ENCODE measurements at regions not wholly inside any gene's neighbourhood (a gene's known extent, or its start where the extent isn't known, plus 50 kb on each side); places are given as distances from the start of the nearest gene placed in this dataset.
"Not testable (repeated sequence)": the region's sequence is repeated elsewhere in the genome, so short reads cannot be mapped to it uniquely, and the experiment has no call there.

DNA sequence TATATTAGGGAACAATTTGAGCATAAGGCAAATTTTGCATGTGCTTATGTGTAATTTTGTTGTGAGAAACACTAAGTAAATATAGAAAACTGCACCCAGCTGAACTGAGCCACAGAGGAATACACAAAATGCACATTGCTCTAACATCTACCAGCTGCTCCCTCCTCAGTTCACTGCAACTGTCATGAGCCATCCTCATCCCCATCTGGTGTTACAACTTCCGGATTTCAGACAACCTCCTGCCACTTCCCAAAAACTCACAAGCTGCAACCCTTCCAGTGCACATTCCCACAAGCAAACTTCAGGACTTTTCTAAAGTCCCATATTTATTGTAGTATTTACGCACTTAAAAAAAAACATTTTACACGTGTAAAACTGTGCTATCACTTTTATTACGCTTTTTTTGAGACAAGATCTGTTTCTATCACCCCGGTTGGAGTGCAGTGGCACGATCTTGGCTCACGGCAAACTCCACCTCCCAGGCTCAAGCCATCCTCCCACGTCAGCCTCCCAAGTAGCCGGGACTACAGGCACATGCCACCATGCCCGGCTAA is 169.1 kb upstream of the TBX3 start:
- intact Hi-C loops (cut with micrococcal nuclease) = no loop called here

GRCh38 chr12:114851981-114852380 is 168.0 kb upstream of the TBX3 start:
- no peak overlapping the region for H3K27ac Mint-ChIP-seq
- H3K4me1 Mint-ChIP-seq (ENCODE audit: low read depth) = no peaks in the 10 kb centered on the region
- H3K36me3 Mint-ChIP-seq (ENCODE audit: low read depth) = no peaks in the 10 kb centered on the region
- H3K9me3 Mint-ChIP-seq = peaks cover 17% of the 10 kb centered on the region
- DNase-seq (ENCODE audit: low spot score) = no peak
- no peak overlapping the region for H3K4me3 Mint-ChIP-seq
- H3K27me3 Mint-ChIP-seq (ENCODE audit: insufficient read depth) = no peaks in the 10 kb centered on the region
- intact Hi-C loops (cut with micrococcal nuclease) = no loop called here

More for the DNA sequence above, 169.1 kb upstream of the TBX3 start:
- Mint-ChIP-seq H3K4me1 (ENCODE audit: low read depth) (no peaks in the 10 kb centered on the region), H3K27ac (no peak overlapping the region), H3K36me3 (ENCODE audit: low read depth) (no peaks in the 10 kb centered on the region), H3K27me3 (ENCODE audit: insufficient read depth) (no peaks in the 10 kb centered on the region), H3K9me3 (peaks cover 17% of the 10 kb centered on the region), H3K4me3 (no peak overlapping the region)
- no peak for DNase-seq (ENCODE audit: low spot score)

DNA sequence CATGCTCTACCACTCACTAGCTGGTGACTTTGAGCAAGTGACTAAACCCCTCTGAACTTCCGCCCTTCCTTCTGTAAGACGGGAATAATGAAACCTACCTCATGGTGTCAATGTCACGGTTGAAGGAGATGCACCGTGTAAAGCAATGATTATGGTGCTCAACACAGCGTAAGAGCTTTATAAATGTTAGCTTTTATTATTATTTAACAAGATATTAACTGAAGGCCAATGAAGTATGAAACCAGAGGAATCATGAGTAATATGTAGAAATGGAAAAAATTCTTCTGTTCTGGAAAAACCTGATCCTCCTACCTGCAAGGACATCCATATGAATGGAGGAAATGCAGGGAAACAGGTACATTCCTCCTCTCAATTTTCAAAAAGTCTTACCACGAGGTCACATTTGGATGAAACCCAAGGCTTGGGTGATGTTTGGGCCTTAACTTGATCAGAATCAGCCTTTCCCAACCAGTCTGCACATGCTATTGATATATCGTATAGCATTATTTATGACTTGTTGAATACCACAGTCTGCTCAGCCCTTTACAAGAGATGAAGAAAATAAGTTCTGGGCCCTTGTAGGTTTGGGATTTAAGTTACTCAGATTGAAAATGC is 166.8 kb upstream of the TBX3 start:
- no peak overlapping the region for H3K4me3 Mint-ChIP-seq
- H3K4me1 Mint-ChIP-seq (ENCODE audit: low read depth) = no peaks in the 10 kb centered on the region
- H3K27ac Mint-ChIP-seq = no peak overlapping the region
- no peaks in the 10 kb centered on the region for H3K27me3 Mint-ChIP-seq (ENCODE audit: insufficient read depth)
- H3K36me3 Mint-ChIP-seq (ENCODE audit: low read depth) = no peaks in the 10 kb centered on the region
- H3K9me3 Mint-ChIP-seq = peaks cover 19% of the 10 kb centered on the region
- intact Hi-C loops (cut with micrococcal nuclease) = no loop called here
- DNase-seq (ENCODE audit: low spot score) = no peak

- no peak for DNase-seq (ENCODE audit: low spot score)
- H3K27me3 Mint-ChIP-seq (ENCODE audit: insufficient read depth) = no peaks in the 10 kb centered on the region
- H3K4me1 Mint-ChIP-seq (ENCODE audit: low read depth) = no peaks in the 10 kb centered on the region
- intact Hi-C loops (cut with micrococcal nuclease) = no loop called here
- no peaks in the 10 kb centered on the region for H3K36me3 Mint-ChIP-seq (ENCODE audit: low read depth)
- H3K9me3 Mint-ChIP-seq = peaks cover 10% of the 10 kb centered on the region
- no peak overlapping the region for H3K27ac Mint-ChIP-seq
- H3K4me3 Mint-ChIP-seq = no peak overlapping the region
Observed at GRCh38 chr12:114848666-114849065, 164.7 kb upstream of the TBX3 start.

DNA sequence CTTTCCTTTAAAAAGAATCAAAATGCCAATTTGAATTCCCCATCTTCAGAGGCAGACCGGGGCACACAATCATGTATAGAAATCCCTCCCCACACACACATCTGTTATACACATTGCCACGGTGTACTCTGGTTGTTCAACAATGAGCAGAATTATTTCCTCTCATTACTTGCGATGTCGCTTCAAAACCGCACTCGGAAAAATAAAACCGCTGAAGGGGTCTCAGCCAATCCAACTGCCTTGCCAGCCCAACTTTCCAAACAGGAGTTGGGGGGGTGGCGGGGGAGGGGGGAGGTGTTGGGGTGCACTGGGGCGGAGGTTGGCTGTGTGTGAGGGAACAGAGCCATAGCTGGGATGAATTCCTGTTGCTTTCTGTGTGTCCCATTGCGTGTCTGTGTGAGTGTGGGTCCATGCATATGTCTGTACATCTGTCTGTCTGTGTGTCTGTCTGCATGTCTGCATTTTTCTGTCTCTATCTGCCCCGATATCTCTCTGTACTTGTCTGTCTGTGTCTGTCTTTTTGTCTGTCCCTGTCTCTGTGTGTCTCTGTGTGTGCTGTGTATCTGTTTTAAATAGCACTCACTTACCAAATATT is 163.6 kb upstream of the TBX3 start:
- no peak for DNase-seq (ENCODE audit: low spot score)
- no peaks in the 10 kb centered on the region for H3K27me3 Mint-ChIP-seq (ENCODE audit: insufficient read depth)
- H3K36me3 Mint-ChIP-seq (ENCODE audit: low read depth) = no peaks in the 10 kb centered on the region
- H3K4me1 Mint-ChIP-seq (ENCODE audit: low read depth) = no peaks in the 10 kb centered on the region
- H3K4me3 Mint-ChIP-seq = no peak overlapping the region
- intact Hi-C loops (cut with micrococcal nuclease) = no loop called here
- peaks cover 6% of the 10 kb centered on the region for H3K9me3 Mint-ChIP-seq
- H3K27ac Mint-ChIP-seq = no peak overlapping the region

DNA sequence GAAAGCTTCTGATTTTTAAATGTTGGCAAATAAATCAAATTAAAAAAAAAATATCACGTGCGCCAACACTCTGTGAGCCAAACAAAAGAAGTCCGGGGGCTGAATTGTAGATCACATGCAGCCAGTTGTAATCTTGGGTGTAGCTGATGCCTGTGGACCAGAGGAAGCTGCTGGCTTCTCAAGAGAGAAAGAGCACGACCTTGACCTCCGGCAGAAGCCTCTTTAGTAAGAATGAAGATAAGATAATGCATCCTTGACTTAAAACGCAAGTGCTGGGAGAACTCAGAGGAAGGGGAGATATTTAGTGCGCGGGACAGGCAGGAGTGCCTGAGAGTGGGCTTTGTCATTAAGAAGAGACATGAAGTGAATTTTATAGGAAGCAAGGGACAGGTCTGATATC is 162.8 kb upstream of the TBX3 start:
- Mint-ChIP-seq H3K4me1 (ENCODE audit: low read depth) (no peaks in the 10 kb centered on the region), H3K9me3 (peaks cover 6% of the 10 kb centered on the region), H3K27ac (no peak overlapping the region), H3K27me3 (ENCODE audit: insufficient read depth) (no peaks in the 10 kb centered on the region), H3K36me3 (ENCODE audit: low read depth) (no peaks in the 10 kb centered on the region), H3K4me3 (no peak overlapping the region)
- no peak for DNase-seq (ENCODE audit: low spot score)
- intact Hi-C loops (cut with micrococcal nuclease) = no loop called here

GRCh38 chr12:114841557-114842251 is 157.7 kb upstream of the TBX3 start:
- H3K4me1 Mint-ChIP-seq (ENCODE audit: low read depth) = no peaks in the 10 kb centered on the region
- intact Hi-C loops (cut with micrococcal nuclease) = no loop called here
- no peaks in the 10 kb centered on the region for H3K27me3 Mint-ChIP-seq (ENCODE audit: insufficient read depth)
- DNase-seq (ENCODE audit: low spot score) = no peak
- H3K36me3 Mint-ChIP-seq (ENCODE audit: low read depth) = no peaks in the 10 kb centered on the region
- H3K27ac Mint-ChIP-seq = no peak overlapping the region
- H3K9me3 Mint-ChIP-seq = peaks cover under 1% of the 10 kb centered on the region
- no peak overlapping the region for H3K4me3 Mint-ChIP-seq

GRCh38 chr12:114838480-114838879 is 154.5 kb upstream of the TBX3 start:
- intact Hi-C loops (cut with micrococcal nuclease) = no loop called here
- H3K4me1 Mint-ChIP-seq (ENCODE audit: low read depth) = no peaks in the 10 kb centered on the region
- no peak overlapping the region for H3K4me3 Mint-ChIP-seq
- H3K27ac Mint-ChIP-seq = no peak overlapping the region
- no peak for DNase-seq (ENCODE audit: low spot score)
- no peaks in the 10 kb centered on the region for H3K9me3 Mint-ChIP-seq
- H3K36me3 Mint-ChIP-seq (ENCODE audit: low read depth) = no peaks in the 10 kb centered on the region
- H3K27me3 Mint-ChIP-seq (ENCODE audit: insufficient read depth) = no peaks in the 10 kb centered on the region

- no peak for DNase-seq (ENCODE audit: low spot score)
- H3K9me3 Mint-ChIP-seq = no peaks in the 10 kb centered on the region
- no peaks in the 10 kb centered on the region for H3K4me1 Mint-ChIP-seq (ENCODE audit: low read depth)
- no peak overlapping the region for H3K27ac Mint-ChIP-seq
- H3K4me3 Mint-ChIP-seq = no peak overlapping the region
- H3K27me3 Mint-ChIP-seq (ENCODE audit: insufficient read depth) = no peaks in the 10 kb centered on the region
- intact Hi-C loops (cut with micrococcal nuclease) = no loop called here
- H3K36me3 Mint-ChIP-seq (ENCODE audit: low read depth) = no peaks in the 10 kb centered on the region
Observed at GRCh38 chr12:114836609-114837008, 152.6 kb upstream of the TBX3 start.

GRCh38 chr12:114835031-114835430 is 151.1 kb upstream of the TBX3 start:
- Mint-ChIP-seq H3K36me3 (ENCODE audit: low read depth) (no peaks in the 10 kb centered on the region), H3K27ac (no peak overlapping the region), H3K9me3 (no peaks in the 10 kb centered on the region), H3K4me3 (no peak overlapping the region), H3K27me3 (ENCODE audit: insufficient read depth) (no peaks in the 10 kb centered on the region), H3K4me1 (ENCODE audit: low read depth) (no peaks in the 10 kb centered on the region)
- no peak for DNase-seq (ENCODE audit: low spot score)
- intact Hi-C loops (cut with micrococcal nuclease) = no loop called here

DNA sequence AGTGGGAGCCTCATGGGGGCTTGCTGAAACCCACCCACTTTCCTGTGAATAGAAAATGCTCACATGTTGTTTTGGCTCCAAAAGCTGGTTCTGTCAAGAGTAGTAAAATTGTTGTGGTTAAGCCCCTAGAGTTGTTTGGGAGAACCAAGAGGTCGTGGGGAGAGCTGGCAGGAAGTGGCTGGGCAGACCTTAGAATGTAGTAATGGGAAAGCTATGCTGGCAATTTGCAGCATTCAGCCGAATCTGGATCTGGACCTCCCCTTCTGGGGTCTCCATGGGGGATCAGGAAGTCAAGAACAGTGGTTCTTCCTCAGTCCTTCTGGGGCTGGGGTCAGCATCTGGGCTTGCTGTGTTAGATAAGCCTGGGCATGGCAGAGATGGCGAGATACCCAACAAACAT is 150.6 kb upstream of the TBX3 start:
- DNase-seq (ENCODE audit: low spot score) = no peak
- no peaks in the 10 kb centered on the region for H3K4me1 Mint-ChIP-seq (ENCODE audit: low read depth)
- H3K4me3 Mint-ChIP-seq = no peak overlapping the region
- no peaks in the 10 kb centered on the region for H3K9me3 Mint-ChIP-seq
- H3K27me3 Mint-ChIP-seq (ENCODE audit: insufficient read depth) = no peaks in the 10 kb centered on the region
- no peaks in the 10 kb centered on the region for H3K36me3 Mint-ChIP-seq (ENCODE audit: low read depth)
- intact Hi-C loops (cut with micrococcal nuclease) = no loop called here
- no peak overlapping the region for H3K27ac Mint-ChIP-seq

DNA sequence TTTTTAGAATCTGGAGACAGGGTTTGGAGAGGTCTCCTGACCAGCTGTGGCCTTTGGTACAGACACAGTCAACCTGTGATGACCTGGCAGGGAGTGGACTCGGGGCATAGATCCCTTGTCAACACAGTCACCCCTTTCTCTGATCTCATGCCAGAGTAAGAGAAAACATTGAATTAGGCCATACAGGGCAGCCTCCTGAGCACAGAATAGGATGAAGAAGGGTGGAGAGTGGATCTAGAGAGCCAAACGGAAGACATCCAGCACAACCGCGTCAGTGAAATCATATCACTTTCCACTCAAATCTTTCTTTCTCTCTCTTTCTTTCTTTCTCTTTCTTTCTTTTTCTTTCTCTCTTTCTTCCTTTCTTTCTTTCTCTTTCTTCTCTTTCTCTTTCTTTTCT is 145.9 kb upstream of the TBX3 start:
- Mint-ChIP-seq H3K27ac (no peak overlapping the region), H3K4me3 (no peak overlapping the region), H3K9me3 (no peaks in the 10 kb centered on the region), H3K4me1 (ENCODE audit: low read depth) (no peaks in the 10 kb centered on the region), H3K27me3 (ENCODE audit: insufficient read depth) (no peaks in the 10 kb centered on the region), H3K36me3 (ENCODE audit: low read depth) (no peaks in the 10 kb centered on the region)
- DNase-seq (ENCODE audit: low spot score) = no peak
- intact Hi-C loops (cut with micrococcal nuclease) = no loop called here

DNA sequence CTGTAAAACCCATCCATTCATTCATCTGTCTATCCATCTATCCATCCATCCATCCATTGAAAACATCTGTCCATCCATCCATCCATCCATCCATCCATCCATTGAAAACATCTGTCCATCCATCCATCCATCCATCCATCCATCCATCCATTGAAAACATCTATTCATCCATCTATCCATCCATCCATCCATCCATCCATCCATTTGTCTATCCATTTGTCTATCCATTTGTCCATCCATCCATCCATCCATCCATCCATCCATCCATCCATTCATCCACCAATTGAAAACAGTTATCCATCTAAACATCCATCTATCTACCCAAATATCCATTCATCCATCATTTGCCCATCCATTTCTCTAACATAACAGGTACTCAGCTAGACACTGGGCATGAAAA is 145.3 kb upstream of the TBX3 start:
- H3K4me3 Mint-ChIP-seq; DNase-seq (ENCODE audit: low spot score); H3K4me1 Mint-ChIP-seq (ENCODE audit: low read depth); intact Hi-C loops (cut with micrococcal nuclease); H3K27me3 Mint-ChIP-seq (ENCODE audit: insufficient read depth); H3K27ac Mint-ChIP-seq; H3K9me3 Mint-ChIP-seq; H3K36me3 Mint-ChIP-seq (ENCODE audit: low read depth): not testable (repeated sequence)
